ENCODE measurements at regions not wholly inside any gene's neighbourhood (a gene's known extent, or its start where the extent isn't known, plus 50 kb on each side); places are given as distances from the start of the nearest gene placed in this dataset.
"Not testable (repeated sequence)": the region's sequence is repeated elsewhere in the genome, so short reads cannot be mapped to it uniquely, and the experiment has no call there.

GRCh38 chr2:180604077-180604476 is 376.3 kb upstream of the UBE2E3 start:
- ATAC-seq = no peak
- DNase-seq = no peak

DNA sequence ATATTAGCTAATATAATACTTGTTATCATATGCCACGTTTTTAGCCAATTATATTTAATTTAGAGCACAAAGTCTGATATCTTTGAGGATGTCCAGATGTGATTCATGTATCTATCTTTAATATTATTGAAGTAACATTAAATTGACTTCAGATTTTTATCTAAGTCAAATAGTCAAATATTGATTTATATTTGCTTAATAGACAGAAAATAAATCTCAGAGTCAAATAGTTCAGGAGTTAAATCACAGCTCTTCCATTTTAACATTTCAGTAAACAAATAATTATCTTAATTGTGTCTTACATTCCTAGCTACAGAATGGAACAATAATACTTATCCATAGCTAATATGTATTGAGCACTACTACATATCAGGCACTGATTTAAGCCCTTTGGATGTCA is 379.4 kb upstream of the UBE2E3 start:
- ATAC-seq = no peak
- DNase-seq = no peak

DNA sequence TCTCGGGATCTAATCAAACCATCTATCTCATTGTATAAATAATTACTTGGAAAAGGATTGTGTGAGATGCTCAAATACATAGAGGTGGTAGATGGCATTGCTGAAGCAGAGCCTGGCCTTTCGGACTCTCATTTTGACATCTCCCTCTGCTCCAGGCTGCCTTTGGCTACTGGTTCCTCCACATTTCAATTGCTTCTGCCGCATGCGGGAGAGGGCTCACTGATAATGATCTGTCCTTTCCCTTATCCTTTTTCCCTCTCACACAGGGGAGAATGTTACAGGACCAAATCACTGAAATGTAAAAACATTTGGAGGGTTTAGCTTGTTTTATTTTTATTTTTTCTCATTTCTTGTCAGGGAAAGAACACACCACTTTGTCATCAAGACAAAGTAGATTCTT is 380.6 kb upstream of the UBE2E3 start:
- DNase-seq = no peak
- no peak for ATAC-seq

- no peak for DNase-seq
- ATAC-seq = no peak
Observed at GRCh38 chr2:180597179-180597578, 383.2 kb upstream of the UBE2E3 start.

GRCh38 chr2:180596453-180596852 is 384.0 kb upstream of the UBE2E3 start:
- DNase-seq = no peak
- ATAC-seq = no peak

DNA sequence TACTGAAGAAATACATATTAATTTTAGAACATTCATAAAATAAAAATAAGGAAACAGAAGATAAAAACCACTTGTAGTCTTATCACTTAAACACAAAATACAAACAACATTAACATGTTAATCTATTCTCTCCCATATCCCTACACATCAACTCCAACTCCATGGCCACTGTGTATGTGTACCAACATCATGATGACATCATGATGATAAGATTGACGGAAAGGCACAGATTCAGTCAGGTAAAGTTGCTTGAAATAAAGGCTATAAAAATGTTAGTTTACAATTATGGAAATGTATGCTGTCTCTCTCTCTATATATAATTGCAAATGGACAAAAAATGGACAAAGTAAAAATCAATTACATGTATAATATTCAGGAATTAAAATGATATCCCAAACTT is 388.5 kb upstream of the UBE2E3 start:
- no peak for ATAC-seq

GRCh38 chr2:180591093-180591781 is 389.2 kb upstream of the UBE2E3 start:
- not testable (repeated sequence) for DNase-seq, ATAC-seq

More for the DNA sequence above, 388.5 kb upstream of the UBE2E3 start:
- no peak for DNase-seq

GRCh38 chr2:180583441-180584140 is 396.8 kb upstream of the UBE2E3 start:
- ATAC-seq = no peak
- DNase-seq = no peak

GRCh38 chr2:180579388-180579787 is 401.0 kb upstream of the UBE2E3 start:
- no peak for ATAC-seq
- DNase-seq = no peak

DNA sequence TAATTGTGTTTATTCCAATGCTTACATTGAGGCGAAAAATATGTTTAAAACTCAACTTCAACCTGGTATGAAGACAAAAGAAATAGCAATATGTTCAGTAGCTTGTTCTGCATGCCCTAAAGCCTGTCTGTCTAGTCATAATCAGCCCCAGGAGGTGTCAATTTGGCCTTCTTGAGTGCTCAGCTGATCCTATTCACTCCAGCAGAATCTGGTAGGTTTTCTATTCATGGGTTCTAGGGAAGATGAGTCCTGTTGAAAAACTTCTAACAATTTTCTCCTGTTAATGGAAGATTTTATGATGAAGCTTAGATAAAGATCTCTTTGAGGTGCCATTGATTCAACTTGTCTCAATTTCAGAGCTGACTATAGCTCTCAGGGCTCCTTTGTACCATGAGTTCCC is 402.0 kb upstream of the UBE2E3 start:
- ATAC-seq (no peak), DNase-seq (no peak)

- no peak for DNase-seq
- ATAC-seq = no peak
Observed at GRCh38 chr2:180577567-180577966, 402.8 kb upstream of the UBE2E3 start.

GRCh38 chr2:180573951-180574350 is 406.5 kb upstream of the UBE2E3 start:
- DNase-seq (no peak), ATAC-seq (no peak)

DNA sequence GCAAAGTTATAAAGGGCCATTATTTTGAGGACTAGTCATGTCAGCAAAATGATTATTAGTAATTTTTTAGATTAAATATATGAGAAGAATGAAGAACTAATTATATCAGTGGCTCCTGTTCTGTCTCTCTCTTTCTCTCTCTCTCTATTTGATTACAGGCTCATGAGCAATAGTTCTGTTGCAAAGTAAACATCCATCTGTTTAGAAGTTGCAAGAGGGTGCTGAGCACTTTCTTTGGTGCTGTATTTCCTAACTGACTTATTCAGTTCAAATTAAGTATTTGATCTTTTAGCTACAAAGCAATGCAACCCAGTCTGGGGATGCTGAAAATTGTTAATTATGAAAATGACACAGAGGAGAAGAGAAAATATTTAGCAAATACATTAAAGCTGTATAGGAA is 408.1 kb upstream of the UBE2E3 start:
- no peak for ATAC-seq
- DNase-seq = no peak

GRCh38 chr2:180571559-180571958 is 408.8 kb upstream of the UBE2E3 start:
- no peak for ATAC-seq
- no peak for DNase-seq

DNA sequence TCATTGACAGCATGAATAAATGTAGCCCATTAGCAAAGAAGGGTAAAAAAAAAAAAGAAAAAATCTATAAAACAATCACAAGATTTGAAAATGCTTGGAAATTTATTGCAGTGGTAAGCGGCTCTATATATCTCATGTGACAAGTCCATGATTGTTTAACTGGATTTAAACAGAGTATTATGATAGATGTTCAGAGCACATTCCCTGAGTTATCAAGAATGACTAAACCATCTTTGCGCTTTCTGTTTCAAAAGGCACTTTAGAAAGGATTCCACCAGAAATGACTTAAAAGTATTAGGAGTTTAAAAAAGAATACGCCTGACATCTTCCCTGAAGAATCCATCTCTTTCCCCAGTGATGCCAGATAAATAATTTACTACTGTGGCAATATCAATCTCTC is 409.5 kb upstream of the UBE2E3 start:
- ATAC-seq = no peak
- DNase-seq = no peak

- no peak for ATAC-seq
- no peak for DNase-seq
Observed at GRCh38 chr2:180564051-180564450, 416.4 kb upstream of the UBE2E3 start.

- DNase-seq (no peak), ATAC-seq (no peak)
Observed at GRCh38 chr2:180562378-180562777, 418.0 kb upstream of the UBE2E3 start.

GRCh38 chr2:180559771-180560170 is 420.6 kb upstream of the UBE2E3 start:
- ATAC-seq (no peak), DNase-seq (no peak)

DNA sequence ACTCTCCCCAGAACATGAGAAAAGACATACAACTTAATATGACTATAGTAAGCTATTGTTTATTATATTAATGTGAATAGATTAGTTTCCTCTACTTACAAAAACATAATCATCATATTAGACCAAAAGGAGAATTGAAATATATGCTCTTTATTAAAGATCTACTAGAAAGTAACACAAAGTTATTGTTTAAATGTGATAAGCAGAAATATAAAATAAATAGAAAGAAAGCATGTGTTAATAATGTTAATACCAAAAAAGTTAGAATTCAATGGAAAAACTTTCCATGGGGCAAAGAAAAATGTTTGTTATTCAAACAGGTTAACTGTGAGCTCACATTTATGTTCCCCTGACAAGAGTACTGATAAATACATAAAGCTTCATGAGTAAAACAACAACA is 421.4 kb upstream of the UBE2E3 start:
- DNase-seq = no peak
- ATAC-seq = no peak

GRCh38 chr2:180555391-180555965 is 424.9 kb upstream of the UBE2E3 start:
- DNase-seq (no peak), ATAC-seq (no peak)

DNA sequence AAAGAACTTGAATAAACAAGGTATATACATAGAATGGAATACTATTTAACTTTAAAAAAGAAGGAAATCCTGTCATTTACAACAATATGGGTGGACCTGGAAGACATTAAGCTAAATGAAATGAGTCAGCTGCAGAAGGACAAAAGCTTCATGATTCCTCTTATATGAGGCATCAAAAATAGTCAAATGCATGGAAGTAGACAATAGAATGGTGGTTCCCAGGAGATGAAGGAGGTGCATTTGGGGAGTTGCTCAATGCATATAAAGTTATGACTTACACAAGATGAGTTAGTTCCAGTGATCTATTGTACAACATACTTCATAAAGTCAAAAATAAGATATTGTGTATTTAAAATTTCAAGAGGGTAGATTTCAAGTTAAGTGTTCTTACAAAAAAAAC is 426.1 kb upstream of the UBE2E3 start:
- ATAC-seq (no peak), DNase-seq (no peak)

- no peak for ATAC-seq
Observed at GRCh38 chr2:180553094-180553715, 427.2 kb upstream of the UBE2E3 start.

DNA sequence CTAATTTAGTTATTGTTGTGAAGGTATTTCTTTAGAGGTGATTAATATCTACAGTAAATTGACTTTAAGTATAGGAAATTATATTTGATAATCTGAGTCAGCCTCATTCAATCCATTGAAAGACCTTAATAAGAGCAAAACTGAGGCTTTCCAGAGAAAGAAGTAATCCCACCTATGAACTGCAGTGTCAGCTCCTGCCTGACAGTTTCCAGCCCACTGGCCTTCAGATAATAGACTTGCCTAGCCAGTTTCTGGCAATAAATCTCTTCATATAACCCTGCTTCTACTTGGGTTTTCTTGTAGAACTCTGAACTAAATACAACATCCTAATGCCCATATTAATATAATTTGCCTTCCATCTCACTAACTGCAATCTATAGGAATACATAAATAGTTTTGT is 437.9 kb upstream of the UBE2E3 start:
- ATAC-seq (no peak), DNase-seq (no peak)

More at GRCh38 chr2:180553094-180553715, 427.2 kb upstream of the UBE2E3 start:
- DNase-seq = no peak
